Epithelial cell of esophagus (primary cell): ENCODE measurements at regions not wholly inside any gene's neighbourhood (a gene's known extent, or its start where the extent isn't known, plus 50 kb on each side); places are given as distances from the start of the nearest gene placed in this dataset.

Source experiments
- DNase-seq: peaks from one replicate; pipeline ENCODE4 v3.0.0; 2010; ENCODE audit warnings: low read depth
- H3K4me3 ChIP-seq: 2 replicates; pipeline ENCODE4 v1.5.1; 2011; ENCODE audit warnings: mild to moderate bottlenecking, low read length, control low read depth
- TF ChIP-seq, protein P1 (sequence below): IDR thresholded peaks from 2 replicates; pipeline ENCODE4 v1.5.1; 2011; ENCODE audit warnings: low read depth, mild to moderate bottlenecking, low read length, control low read depth, inconsistent platforms; ENCODE audit not compliant: insufficient read depth; ENCODE audit errors: missing control alignments

DNA sequence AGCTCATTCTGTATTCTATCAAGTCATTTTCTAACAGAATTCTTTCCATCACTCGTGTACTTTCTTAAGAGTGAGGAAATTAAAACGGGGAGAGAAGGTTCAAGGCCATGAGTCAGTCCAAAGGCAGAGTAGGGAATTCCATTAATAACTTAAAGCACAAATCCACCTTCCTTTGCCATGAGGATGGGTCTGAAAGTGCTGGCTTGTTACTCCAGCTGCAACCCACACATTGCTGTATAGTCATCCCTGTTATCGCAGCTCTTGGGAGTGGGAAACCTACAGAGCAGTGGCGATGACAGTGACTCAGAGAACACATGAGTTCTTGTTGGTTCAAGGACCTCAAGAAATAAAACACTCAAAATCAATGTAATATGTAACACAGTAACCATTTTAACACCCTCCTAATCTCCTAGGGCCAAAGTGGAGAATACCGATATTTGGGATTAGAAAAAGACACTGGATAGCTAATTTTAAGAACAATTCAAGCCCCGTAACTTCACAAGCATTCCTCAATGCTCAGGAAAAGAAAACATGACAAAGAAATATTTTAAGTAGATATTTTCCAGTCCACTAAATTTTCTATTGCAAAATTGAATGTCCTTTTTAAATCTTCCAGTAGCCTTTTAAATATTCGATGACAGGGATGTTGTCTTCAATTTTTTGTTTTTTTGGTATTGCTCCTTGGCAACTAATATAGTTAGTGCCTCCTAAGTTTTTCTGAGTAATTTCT, 179.9 kb upstream of the THBS1 start:
- H3K4me3 ChIP-seq: no peak overlapping the region
- no peak for DNase-seq
- TF ChIP-seq, protein P1, sequence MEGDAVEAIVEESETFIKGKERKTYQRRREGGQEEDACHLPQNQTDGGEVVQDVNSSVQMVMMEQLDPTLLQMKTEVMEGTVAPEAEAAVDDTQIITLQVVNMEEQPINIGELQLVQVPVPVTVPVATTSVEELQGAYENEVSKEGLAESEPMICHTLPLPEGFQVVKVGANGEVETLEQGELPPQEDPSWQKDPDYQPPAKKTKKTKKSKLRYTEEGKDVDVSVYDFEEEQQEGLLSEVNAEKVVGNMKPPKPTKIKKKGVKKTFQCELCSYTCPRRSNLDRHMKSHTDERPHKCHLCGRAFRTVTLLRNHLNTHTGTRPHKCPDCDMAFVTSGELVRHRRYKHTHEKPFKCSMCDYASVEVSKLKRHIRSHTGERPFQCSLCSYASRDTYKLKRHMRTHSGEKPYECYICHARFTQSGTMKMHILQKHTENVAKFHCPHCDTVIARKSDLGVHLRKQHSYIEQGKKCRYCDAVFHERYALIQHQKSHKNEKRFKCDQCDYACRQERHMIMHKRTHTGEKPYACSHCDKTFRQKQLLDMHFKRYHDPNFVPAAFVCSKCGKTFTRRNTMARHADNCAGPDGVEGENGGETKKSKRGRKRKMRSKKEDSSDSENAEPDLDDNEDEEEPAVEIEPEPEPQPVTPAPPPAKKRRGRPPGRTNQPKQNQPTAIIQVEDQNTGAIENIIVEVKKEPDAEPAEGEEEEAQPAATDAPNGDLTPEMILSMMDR: no peak

GRCh38 chr15:39403640-39404117, 177.2 kb upstream of the THBS1 start:
- peak; percentile 66 for DNase-seq
- H3K4me3 ChIP-seq: no peak overlapping the region
- TF ChIP-seq, protein P1: no peak

DNA sequence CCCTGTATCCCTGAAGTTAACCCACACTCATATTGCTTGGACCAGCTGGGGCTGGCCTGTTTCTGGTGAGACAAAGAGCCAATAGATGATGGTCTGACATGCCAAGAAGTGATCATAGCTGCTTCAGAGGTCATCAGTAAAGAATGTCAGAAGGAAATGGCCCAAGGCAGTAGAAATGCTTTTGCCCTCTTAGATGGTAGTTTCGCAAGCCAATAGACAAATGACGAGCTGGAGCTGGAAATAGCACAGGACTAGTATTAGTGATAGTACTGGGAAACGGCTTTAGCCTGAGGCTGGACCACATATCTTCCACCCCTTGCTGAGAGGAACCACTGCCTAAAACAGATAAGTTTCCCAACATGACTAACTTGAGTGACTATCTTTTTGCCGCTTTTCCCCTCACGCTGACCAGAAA, 176.1 kb upstream of the THBS1 start:
- DNase-seq: peak; percentile 98
- H3K4me3 ChIP-seq: no peak overlapping the region
- TF ChIP-seq, protein P1: no peak

DNA sequence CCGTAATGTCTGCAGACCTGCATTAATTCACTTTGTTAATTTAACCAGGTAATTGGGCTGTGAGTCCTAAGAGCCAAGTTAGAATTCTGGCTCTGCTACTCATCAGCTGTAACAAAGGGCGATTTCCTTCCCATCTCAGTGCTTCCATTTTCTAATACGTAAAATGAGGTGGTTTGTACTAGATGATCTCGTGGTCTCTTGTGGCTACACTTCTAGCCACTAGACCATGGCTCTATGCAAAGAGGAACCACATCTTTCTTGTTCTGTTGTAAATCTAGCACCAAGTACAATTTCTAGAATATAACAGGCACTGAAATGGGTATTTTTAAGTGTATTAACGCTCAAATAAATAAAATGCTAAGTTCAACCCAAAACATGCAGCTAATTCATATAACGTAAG, 174.4 kb upstream of the THBS1 start:
- no peak for DNase-seq

DNA sequence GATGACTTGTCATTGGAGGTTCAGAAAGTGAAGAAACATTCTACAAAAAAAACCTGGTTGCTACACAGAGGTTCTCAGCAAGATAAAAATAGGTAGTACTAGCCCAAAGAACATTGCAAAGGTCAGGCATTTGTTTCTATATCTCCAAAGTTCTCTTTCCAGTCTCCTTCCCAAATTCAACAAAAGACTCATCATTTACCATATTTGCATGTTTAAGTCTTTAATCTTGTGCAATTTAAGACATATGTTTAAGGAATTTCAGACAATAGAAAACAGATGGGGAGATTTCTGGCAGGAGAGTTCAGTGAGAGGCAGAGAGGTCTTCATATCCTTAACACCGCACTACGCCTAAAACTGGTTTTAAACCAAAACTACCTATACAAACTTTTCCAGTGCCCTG, 173.8 kb upstream of the THBS1 start:
- no peak for DNase-seq
- no peak overlapping the region for H3K4me3 ChIP-seq
- TF ChIP-seq, protein P1: no peak

More for the DNA sequence above, 174.4 kb upstream of the THBS1 start:
- H3K4me3 ChIP-seq: no peak overlapping the region
- TF ChIP-seq, protein P1: no peak

GRCh38 chr15:39409876-39410530, 170.9 kb upstream of the THBS1 start:
- no peak for DNase-seq

More at GRCh38 chr15:39409876-39410530, 170.9 kb upstream of the THBS1 start:
- no peak overlapping the region for H3K4me3 ChIP-seq
- TF ChIP-seq, protein P1: no peak
